ENCODE measurements at regions not wholly inside any gene's neighbourhood (a gene's known extent, or its start where the extent isn't known, plus 50 kb on each side); places are given as distances from the start of the nearest gene placed in this dataset.

DNA sequence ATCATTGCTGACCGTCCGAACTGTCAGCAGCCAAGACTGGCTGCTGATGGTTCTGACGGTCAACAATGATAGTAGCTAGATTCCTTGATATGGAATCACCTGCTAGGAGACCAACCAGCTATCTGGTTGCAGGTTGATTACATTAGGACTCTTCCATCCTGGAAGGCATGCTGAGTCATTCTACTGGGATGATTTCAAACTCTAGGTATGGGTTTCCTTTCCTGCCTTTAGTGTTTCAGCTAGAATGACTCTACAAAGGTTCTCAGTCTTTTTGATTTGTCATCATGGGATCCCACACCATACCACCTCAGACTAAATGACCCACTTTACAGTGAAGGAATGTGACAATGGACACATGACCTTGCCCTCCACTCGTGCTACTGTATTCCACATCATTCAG, 138.1 kb upstream of the KL start:
- H3K4me3 ChIP-seq: no peak overlapping the region

DNA sequence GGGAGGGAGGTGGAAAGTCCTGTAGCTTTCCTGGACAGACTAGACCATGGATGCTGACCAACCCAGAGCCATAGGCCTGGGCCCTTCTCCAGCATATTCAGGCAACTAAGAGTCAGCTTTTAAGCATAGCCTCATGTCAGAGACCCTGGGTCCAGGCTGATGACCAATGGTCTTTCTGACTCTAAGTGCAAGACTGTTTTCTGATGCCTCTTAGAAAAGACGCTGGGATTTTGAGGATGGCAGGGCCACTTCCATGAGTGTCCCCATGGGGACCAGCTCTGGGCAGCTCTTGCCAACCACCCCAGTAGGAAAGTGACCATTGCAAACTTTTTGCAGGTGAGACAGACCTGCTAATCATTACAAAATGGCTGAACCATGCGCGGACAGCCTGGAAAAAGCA, 135.6 kb upstream of the KL start:
- no peaks in the 10 kb centered on the region for H3K36me3 ChIP-seq
- DNase-seq: no peak
- H3K4me1 ChIP-seq: peaks cover 0 to 37% (median 29%) of the 10 kb centered on the region in 4 donors
- intact Hi-C loops (cut with DNase I; ENCODE audit: low total_unique reads): no loop called here
- H3K4me3 ChIP-seq: no peak overlapping the region
- H3K27ac ChIP-seq: peak overlapping the region; percentile 37 to 46
- H3K27me3 ChIP-seq: no peaks in the 10 kb centered on the region
- H3K9me3 ChIP-seq: no peaks in the 10 kb centered on the region
- TF ChIP-seq, protein P1, sequence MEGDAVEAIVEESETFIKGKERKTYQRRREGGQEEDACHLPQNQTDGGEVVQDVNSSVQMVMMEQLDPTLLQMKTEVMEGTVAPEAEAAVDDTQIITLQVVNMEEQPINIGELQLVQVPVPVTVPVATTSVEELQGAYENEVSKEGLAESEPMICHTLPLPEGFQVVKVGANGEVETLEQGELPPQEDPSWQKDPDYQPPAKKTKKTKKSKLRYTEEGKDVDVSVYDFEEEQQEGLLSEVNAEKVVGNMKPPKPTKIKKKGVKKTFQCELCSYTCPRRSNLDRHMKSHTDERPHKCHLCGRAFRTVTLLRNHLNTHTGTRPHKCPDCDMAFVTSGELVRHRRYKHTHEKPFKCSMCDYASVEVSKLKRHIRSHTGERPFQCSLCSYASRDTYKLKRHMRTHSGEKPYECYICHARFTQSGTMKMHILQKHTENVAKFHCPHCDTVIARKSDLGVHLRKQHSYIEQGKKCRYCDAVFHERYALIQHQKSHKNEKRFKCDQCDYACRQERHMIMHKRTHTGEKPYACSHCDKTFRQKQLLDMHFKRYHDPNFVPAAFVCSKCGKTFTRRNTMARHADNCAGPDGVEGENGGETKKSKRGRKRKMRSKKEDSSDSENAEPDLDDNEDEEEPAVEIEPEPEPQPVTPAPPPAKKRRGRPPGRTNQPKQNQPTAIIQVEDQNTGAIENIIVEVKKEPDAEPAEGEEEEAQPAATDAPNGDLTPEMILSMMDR (IDR thresholded peaks at IDR 0.05): no peak

More for the DNA sequence above, 138.1 kb upstream of the KL start:
- DNase-seq: no peak
- Histone ChIP-seq H3K27ac (no peak overlapping the region), H3K4me1 (peaks cover 0 to 32% (median 22%) of the 10 kb centered on the region in 4 donors), H3K36me3 (no peaks in the 10 kb centered on the region), H3K27me3 (no peaks in the 10 kb centered on the region), H3K9me3 (no peaks in the 10 kb centered on the region)
- TF ChIP-seq, protein P1 (IDR thresholded peaks at IDR 0.05): no peak
- intact Hi-C loops (cut with DNase I; ENCODE audit: low total_unique reads): no loop called here

DNA sequence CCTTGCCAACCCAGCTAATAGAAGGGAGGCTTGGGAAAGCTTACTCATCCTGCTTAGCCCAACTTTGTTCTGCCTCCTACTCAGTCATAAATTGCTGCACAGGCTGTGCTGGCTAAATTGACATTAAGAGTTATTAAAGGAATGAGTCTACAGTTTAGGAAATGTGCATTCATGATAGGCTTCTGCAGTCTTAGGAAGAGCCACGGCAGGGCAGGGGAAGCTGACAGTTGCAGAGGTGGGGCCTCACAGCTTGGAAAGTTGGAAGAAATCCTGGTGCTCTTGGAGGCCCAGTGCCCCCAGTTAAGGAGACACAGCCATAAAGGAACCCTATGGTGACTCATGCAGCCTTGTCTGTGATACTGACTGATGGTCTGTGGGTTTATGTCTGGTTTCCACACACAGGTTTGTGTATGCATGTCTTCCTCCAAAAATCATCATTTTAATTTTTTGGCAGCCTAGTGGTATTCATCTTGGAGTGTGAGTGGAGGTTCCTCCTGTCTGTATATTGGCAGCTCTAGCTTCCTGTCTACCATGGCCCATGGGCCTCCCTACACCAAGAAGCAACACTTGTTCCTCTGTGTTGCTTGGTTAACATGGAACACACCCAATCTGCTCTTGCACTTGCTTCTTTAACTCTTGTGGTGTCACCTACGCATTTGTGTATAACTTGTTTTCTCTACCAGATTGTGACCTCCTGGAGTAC, 135.0 kb upstream of the KL start:
- Histone ChIP-seq H3K4me1 (peaks cover 0 to 37% (median 29%) of the 10 kb centered on the region in 4 donors), H3K27ac (peak overlapping the region; percentile 37 to 46), H3K27me3 (no peaks in the 10 kb centered on the region), H3K4me3 (no peak overlapping the region), H3K9me3 (no peaks in the 10 kb centered on the region), H3K36me3 (no peaks in the 10 kb centered on the region)
- TF ChIP-seq, protein P1 (IDR thresholded peaks at IDR 0.05): no peak
- intact Hi-C loops (cut with DNase I; ENCODE audit: low total_unique reads): no loop called here
- no peak for DNase-seq

DNA sequence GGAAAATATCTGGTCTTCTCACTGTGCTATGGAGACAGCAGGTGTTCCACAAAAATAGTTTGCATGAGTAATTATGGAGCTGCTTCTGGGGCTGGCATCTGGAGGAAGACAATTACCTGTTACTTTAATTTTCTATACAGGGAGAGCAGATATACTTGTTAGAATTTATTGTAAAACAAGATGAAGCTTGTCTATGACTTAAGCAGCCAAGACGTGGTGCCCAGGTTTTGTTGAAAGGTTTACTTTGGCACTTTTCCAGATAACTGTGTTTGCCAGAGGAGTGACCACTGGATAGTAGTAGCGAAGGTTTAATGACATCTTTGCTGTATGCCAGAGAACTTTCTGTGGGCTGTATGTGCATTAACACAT, 134.5 kb upstream of the KL start:
- no peak overlapping the region for H3K4me3 ChIP-seq
- no peaks in the 10 kb centered on the region for H3K27me3 ChIP-seq
- intact Hi-C loops (cut with DNase I; ENCODE audit: low total_unique reads): no loop called here
- H3K27ac ChIP-seq: no peak overlapping the region
- no peak for DNase-seq
- TF ChIP-seq, protein P1 (IDR thresholded peaks at IDR 0.05): no peak
- H3K4me1 ChIP-seq: peaks cover 0 to 37% (median 29%) of the 10 kb centered on the region in 4 donors
- no peaks in the 10 kb centered on the region for H3K36me3 ChIP-seq
- no peaks in the 10 kb centered on the region for H3K9me3 ChIP-seq

DNA sequence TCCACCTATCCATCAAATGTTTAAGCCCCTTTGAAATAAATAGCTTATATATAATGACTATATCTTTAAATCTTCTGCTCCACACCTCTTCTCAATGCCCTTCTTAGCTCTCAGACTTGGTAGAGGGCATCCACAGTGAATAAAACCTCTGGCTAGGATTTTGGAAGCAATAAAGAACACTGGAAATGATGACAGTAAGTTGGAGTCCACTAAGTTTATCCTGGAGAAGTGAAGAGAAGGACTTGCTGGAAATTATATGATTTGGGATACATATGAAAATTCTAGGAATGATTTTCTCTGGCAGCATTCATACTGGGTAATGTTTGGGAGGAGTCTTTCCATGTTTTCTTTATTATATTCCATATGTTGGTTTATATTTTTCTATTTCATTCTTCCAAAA, 133.5 kb upstream of the KL start:
- Histone ChIP-seq H3K36me3 (no peaks in the 10 kb centered on the region), H3K27me3 (no peaks in the 10 kb centered on the region), H3K9me3 (peaks cover 0 to 6% (median 3%) of the 10 kb centered on the region in 3 donors), H3K4me3 (no peak overlapping the region), H3K4me1 (peaks cover 0 to 37% (median 29%) of the 10 kb centered on the region in 4 donors), H3K27ac (no peak overlapping the region)
- TF ChIP-seq, protein P1 (IDR thresholded peaks at IDR 0.05): no peak
- DNase-seq: no peak
- intact Hi-C loops (cut with DNase I; ENCODE audit: low total_unique reads): no loop called here
